Astrocyte (in vitro differentiated cells and primary cell): ENCODE measurements at regions not wholly inside any gene's neighbourhood (a gene's known extent, or its start where the extent isn't known, plus 50 kb on each side); places are given as distances from the start of the nearest gene placed in this dataset.

Experiments
- DNase-seq: peaks from one replicate; pipeline ENCODE4 v3.0.0-alpha.2; 2010; ENCODE audit warnings: low read depth
- FAIRE-seq: peaks from 2 replicates; lab custom pipeline; 2011; peaks lifted over from hg19 to GRCh38; lab: Jason Lieb, UNC
- H2AFZ ChIP-seq: 2 replicates; pipeline ENCODE4 v1.6.0; 2012; ENCODE audit warnings: low read depth, low read length, inconsistent platforms
- H3K27ac ChIP-seq: 2 replicates; pipeline ENCODE4 v1.5.1; 2011; ENCODE audit warnings: low read depth, low read length, inconsistent platforms
- H3K27me3 ChIP-seq: 2 replicates; pipeline ENCODE4 v1.6.0; 2011; ENCODE audit warnings: low read length, inconsistent platforms; ENCODE audit not compliant: insufficient read depth
- H3K36me3 ChIP-seq: 2 replicates; pipeline ENCODE4 v1.5.1; 2011; ENCODE audit warnings: low read length, inconsistent platforms; ENCODE audit not compliant: insufficient read depth
- H3K4me1 ChIP-seq: 2 replicates; pipeline ENCODE4 v1.5.1; 2011; ENCODE audit warnings: low read length, inconsistent platforms; ENCODE audit not compliant: insufficient read depth
- H3K4me2 ChIP-seq: 2 replicates; pipeline ENCODE4 v1.6.0; 2012; ENCODE audit warnings: low read length, inconsistent platforms
- H3K4me3 ChIP-seq: 2 replicates; pipeline ENCODE4 v1.5.1; 2011; ENCODE audit warnings: low read depth, mild to moderate bottlenecking, low read length, inconsistent platforms; ENCODE audit not compliant: insufficient read depth
- H3K79me2 ChIP-seq: 2 replicates; pipeline ENCODE4 v1.6.0; 2012; ENCODE audit warnings: mild to moderate bottlenecking, low read length, inconsistent platforms; ENCODE audit not compliant: insufficient read depth
- H3K9ac ChIP-seq: 2 replicates; pipeline ENCODE4 v1.6.0; 2012; ENCODE audit warnings: mild to moderate bottlenecking, low read length, inconsistent platforms
- H3K9me3 ChIP-seq: 2 replicates; pipeline ENCODE4 v1.5.1; 2012; ENCODE audit warnings: low read depth, mild to moderate bottlenecking, low read length, inconsistent platforms; ENCODE audit not compliant: insufficient read depth
- H4K20me1 ChIP-seq: 2 replicates; pipeline ENCODE4 v1.6.0; 2012; ENCODE audit warnings: low read length, inconsistent platforms; ENCODE audit not compliant: insufficient read depth
- H3K27ac Mint-ChIP-seq: one replicate; pipeline ENCODE4 v1.8.0; 2021; ENCODE audit warnings: mild to moderate bottlenecking, mixed read lengths; ENCODE audit not compliant: unreplicated experiment
- H3K27me3 Mint-ChIP-seq: one replicate; pipeline ENCODE4 v1.8.0; 2021; ENCODE audit warnings: low read depth, mixed read lengths; ENCODE audit not compliant: unreplicated experiment
- H3K36me3 Mint-ChIP-seq: one replicate; pipeline ENCODE4 v1.8.0; 2021; ENCODE audit warnings: low read depth, mixed read lengths; ENCODE audit not compliant: unreplicated experiment
- H3K4me1 Mint-ChIP-seq: one replicate; pipeline ENCODE4 v1.8.0; 2021; ENCODE audit warnings: low read depth, mixed read lengths; ENCODE audit not compliant: unreplicated experiment
- H3K4me3 Mint-ChIP-seq: one replicate; pipeline ENCODE4 v1.8.0; 2021; ENCODE audit warnings: mild to moderate bottlenecking, moderate library complexity, mixed read lengths; ENCODE audit not compliant: unreplicated experiment
- H3K9me3 Mint-ChIP-seq: one replicate; pipeline ENCODE4 v1.8.0; 2021; ENCODE audit warnings: mild to moderate bottlenecking, mixed read lengths; ENCODE audit not compliant: unreplicated experiment
- EZH2 ChIP-seq: IDR thresholded peaks from 2 replicates; pipeline ENCODE4 v1.6.1; 2012; ENCODE audit warnings: mild to moderate bottlenecking, low read length, inconsistent platforms; ENCODE audit not compliant: insufficient read depth
- TF ChIP-seq, protein P1 (sequence below): IDR thresholded peaks from 2 replicates; pipeline ENCODE4 v1.5.1; 2011; ENCODE audit warnings: low read depth, mild to moderate bottlenecking, inconsistent platforms, low read length, moderate library complexity; ENCODE audit not compliant: insufficient read depth

DNA sequence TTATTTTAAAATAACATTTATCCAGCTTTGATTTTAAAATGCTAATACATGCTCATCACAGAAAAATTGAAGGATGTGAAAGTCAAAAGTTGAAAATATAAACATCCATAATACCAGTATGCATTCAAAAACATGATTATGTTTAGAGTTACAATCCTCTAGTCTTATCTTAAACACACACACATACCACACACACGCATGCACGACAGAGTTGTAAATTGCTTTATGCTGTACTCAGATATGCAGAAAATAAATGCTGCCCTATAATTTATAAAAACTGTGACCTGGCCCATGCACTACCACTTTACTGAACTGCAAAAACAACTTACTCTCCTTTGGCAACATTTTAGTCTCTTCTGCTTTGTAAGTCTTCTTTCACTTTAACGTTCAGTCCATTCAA is 793.0 kb upstream of the FANCL start:
- H4K20me1 ChIP-seq, result no peaks in the 10 kb centered on the region
- FAIRE-seq (no peak), DNase-seq (no peak)
- no peaks in the 10 kb centered on the region for H3K4me1 ChIP-seq
- no peaks in the 10 kb centered on the region for H3K79me2 ChIP-seq
- peaks cover 2% of the 10 kb centered on the region for H3K4me1 Mint-ChIP-seq
- peaks cover 9% of the 10 kb centered on the region for H3K27me3 Mint-ChIP-seq
- H3K9ac ChIP-seq, result no peak overlapping the region
- no peaks in the 10 kb centered on the region for H3K9me3 Mint-ChIP-seq
- H3K4me2 ChIP-seq, result no peak overlapping the region
- no peaks in the 10 kb centered on the region for H3K9me3 ChIP-seq
- TF ChIP-seq, protein P1, sequence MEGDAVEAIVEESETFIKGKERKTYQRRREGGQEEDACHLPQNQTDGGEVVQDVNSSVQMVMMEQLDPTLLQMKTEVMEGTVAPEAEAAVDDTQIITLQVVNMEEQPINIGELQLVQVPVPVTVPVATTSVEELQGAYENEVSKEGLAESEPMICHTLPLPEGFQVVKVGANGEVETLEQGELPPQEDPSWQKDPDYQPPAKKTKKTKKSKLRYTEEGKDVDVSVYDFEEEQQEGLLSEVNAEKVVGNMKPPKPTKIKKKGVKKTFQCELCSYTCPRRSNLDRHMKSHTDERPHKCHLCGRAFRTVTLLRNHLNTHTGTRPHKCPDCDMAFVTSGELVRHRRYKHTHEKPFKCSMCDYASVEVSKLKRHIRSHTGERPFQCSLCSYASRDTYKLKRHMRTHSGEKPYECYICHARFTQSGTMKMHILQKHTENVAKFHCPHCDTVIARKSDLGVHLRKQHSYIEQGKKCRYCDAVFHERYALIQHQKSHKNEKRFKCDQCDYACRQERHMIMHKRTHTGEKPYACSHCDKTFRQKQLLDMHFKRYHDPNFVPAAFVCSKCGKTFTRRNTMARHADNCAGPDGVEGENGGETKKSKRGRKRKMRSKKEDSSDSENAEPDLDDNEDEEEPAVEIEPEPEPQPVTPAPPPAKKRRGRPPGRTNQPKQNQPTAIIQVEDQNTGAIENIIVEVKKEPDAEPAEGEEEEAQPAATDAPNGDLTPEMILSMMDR, result no peak
- no peak for TF ChIP-seq EZH2
- no peak overlapping the region for H2AFZ ChIP-seq
- no peaks in the 10 kb centered on the region for H3K36me3 Mint-ChIP-seq
- H3K27ac ChIP-seq, result no peak overlapping the region
- no peak overlapping the region for H3K4me3 ChIP-seq
- no peak overlapping the region for H3K4me3 Mint-ChIP-seq
- H3K36me3 ChIP-seq, result no peaks in the 10 kb centered on the region
- H3K27me3 ChIP-seq, result no peaks in the 10 kb centered on the region
- H3K27ac Mint-ChIP-seq, result no peak overlapping the region

DNA sequence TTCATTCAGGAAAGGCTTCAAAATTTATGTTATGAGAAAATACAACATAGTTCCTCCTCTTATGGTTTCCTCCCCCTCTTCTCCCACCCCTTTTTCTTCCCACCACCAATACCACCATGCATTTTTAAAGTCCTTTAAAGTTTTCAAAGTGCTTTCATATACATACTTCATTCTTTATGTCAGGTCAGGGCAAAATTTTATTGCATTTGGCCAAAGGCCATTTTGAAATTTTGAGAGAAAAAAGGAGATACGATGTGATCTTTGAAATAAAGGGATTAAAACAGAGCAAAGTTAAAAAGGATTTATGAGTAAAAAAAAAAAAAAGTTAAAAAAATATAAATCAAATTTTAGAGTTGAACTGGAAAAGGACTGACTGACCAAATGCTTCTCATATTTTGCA is 792.5 kb upstream of the FANCL start:
- TF ChIP-seq, protein P1, result no peak
- TF ChIP-seq EZH2, result no peak
- Histone ChIP-seq H3K27ac (no peak overlapping the region), H3K79me2 (no peaks in the 10 kb centered on the region), H3K9ac (no peak overlapping the region), H3K36me3 (no peaks in the 10 kb centered on the region), H3K4me3 (no peak overlapping the region), H3K4me1 (no peaks in the 10 kb centered on the region), H4K20me1 (no peaks in the 10 kb centered on the region), H3K4me2 (no peak overlapping the region), H2AFZ (no peak overlapping the region), H3K27me3 (no peaks in the 10 kb centered on the region), H3K9me3 (no peaks in the 10 kb centered on the region)
- Mint-ChIP-seq H3K27ac (no peak overlapping the region), H3K36me3 (no peaks in the 10 kb centered on the region), H3K4me1 (peaks cover 2% of the 10 kb centered on the region), H3K27me3 (peaks cover 9% of the 10 kb centered on the region), H3K9me3 (no peaks in the 10 kb centered on the region), H3K4me3 (no peak overlapping the region)
- FAIRE-seq, result no peak
- no peak for DNase-seq

DNA sequence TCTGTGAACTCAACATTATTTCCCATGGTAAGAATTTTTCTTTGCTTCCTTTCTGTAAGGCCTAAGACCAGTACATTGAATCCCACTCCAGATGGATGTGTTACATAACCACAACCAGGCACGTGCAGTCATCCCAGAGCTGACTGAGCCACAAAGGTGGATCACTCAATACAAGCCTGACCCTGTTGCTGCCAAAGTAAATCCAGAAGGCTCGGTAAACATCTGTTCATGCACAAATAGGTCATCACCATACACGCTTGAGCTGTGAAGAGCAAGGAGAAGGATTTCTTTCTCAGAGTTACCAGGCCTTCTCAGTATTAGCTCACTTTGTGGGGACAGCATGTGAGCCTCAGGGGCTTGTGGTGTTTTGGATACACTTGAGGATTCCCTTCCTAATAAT is 791.4 kb upstream of the FANCL start:
- no peak overlapping the region for H3K27ac Mint-ChIP-seq
- no peak for FAIRE-seq
- no peak overlapping the region for H3K4me3 Mint-ChIP-seq
- H3K4me2 ChIP-seq, result no peak overlapping the region
- peaks cover 9% of the 10 kb centered on the region for H3K27me3 Mint-ChIP-seq
- peaks cover 2% of the 10 kb centered on the region for H3K4me1 Mint-ChIP-seq
- no peaks in the 10 kb centered on the region for H3K79me2 ChIP-seq
- no peaks in the 10 kb centered on the region for H3K36me3 ChIP-seq
- no peak for DNase-seq
- H3K9me3 Mint-ChIP-seq, result no peaks in the 10 kb centered on the region
- H4K20me1 ChIP-seq, result no peaks in the 10 kb centered on the region
- no peak overlapping the region for H3K27ac ChIP-seq
- H3K36me3 Mint-ChIP-seq, result no peaks in the 10 kb centered on the region
- no peaks in the 10 kb centered on the region for H3K9me3 ChIP-seq
- TF ChIP-seq EZH2, result no peak
- TF ChIP-seq, protein P1, result no peak
- no peaks in the 10 kb centered on the region for H3K27me3 ChIP-seq
- no peak overlapping the region for H3K4me3 ChIP-seq
- no peak overlapping the region for H2AFZ ChIP-seq
- H3K4me1 ChIP-seq, result no peaks in the 10 kb centered on the region
- no peak overlapping the region for H3K9ac ChIP-seq
